ENCODE measurements at regions not wholly inside any gene's neighbourhood (a gene's known extent, or its start where the extent isn't known, plus 50 kb on each side); places are given as distances from the start of the nearest gene placed in this dataset.

- TF ChIP-seq EZH2phosphoT487 (IDR thresholded peaks at IDR 0.05; ENCODE audit: borderline replicate concordance) (no peak), SRF (IDR thresholded peaks at IDR 0.05; ENCODE audit: low read depth) (no peak), CTCF (IDR thresholded peaks at IDR 0.05 in 2 of 3, conservative IDR thresholded peaks at IDR 0.05 in 1 of 3; ENCODE audit: borderline replicate concordance in 1 of 3, insufficient read depth in 1 of 3, low read depth in 2 of 3, low read length in 2 of 3) (no peak), POLR2AphosphoS5 (IDR thresholded peaks at IDR 0.05; ENCODE audit: low read depth, low read length) (no peak), MAX (IDR thresholded peaks at IDR 0.05) (no peak), CEBPB (IDR thresholded peaks at IDR 0.05; ENCODE audit: low read depth) (no peak), EZH2 (IDR thresholded peaks at IDR 0.05) (no peak), SP1 (IDR thresholded peaks at IDR 0.05; ENCODE audit: low read depth) (no peak)
- TF ChIP-seq, protein P1, sequence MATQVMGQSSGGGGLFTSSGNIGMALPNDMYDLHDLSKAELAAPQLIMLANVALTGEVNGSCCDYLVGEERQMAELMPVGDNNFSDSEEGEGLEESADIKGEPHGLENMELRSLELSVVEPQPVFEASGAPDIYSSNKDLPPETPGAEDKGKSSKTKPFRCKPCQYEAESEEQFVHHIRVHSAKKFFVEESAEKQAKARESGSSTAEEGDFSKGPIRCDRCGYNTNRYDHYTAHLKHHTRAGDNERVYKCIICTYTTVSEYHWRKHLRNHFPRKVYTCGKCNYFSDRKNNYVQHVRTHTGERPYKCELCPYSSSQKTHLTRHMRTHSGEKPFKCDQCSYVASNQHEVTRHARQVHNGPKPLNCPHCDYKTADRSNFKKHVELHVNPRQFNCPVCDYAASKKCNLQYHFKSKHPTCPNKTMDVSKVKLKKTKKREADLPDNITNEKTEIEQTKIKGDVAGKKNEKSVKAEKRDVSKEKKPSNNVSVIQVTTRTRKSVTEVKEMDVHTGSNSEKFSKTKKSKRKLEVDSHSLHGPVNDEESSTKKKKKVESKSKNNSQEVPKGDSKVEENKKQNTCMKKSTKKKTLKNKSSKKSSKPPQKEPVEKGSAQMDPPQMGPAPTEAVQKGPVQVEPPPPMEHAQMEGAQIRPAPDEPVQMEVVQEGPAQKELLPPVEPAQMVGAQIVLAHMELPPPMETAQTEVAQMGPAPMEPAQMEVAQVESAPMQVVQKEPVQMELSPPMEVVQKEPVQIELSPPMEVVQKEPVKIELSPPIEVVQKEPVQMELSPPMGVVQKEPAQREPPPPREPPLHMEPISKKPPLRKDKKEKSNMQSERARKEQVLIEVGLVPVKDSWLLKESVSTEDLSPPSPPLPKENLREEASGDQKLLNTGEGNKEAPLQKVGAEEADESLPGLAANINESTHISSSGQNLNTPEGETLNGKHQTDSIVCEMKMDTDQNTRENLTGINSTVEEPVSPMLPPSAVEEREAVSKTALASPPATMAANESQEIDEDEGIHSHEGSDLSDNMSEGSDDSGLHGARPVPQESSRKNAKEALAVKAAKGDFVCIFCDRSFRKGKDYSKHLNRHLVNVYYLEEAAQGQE (IDR thresholded peaks at IDR 0.05; ENCODE audit: low read depth): no peak
Observed at GRCh38 chr10:71031026-71031425, 142.7 kb upstream of the PCBD1 start.

Data from HCT116 (cell line).